Activated B cell treated with CpG ODN at 0.5 μM for 24 hours (primary cell): ENCODE measurements at regions not wholly inside any gene's neighbourhood (a gene's known extent, or its start where the extent isn't known, plus 50 kb on each side); places are given as distances from the start of the nearest gene placed in this dataset.
"Not testable (repeated sequence)": the region's sequence is repeated elsewhere in the genome, so short reads cannot be mapped to it uniquely, and the experiment has no call there.

Source experiments
- ATAC-seq: fragments of 200-7000 bp; cut with Tn5 transposase; one replicate; pipeline ENCODE4 v1.10.0; 2021; ENCODE audit warnings: low read depth, mild to moderate bottlenecking, moderate library complexity
- CTCF ChIA-PET: fragments of 350-600 bp; sonication (Branson Sonifier 250); formaldehyde crosslinking; loops from one replicate; lab custom pipeline; 2021; ENCODE audit warnings: antibody characterized with exemption; lab: Charles Lee
- POLR2A ChIA-PET: fragments of 350-600 bp; sonication (Branson Sonifier 250); formaldehyde crosslinking; loops from one replicate; lab custom pipeline; 2021; ENCODE audit warnings: antibody characterized with exemption; lab: Charles Lee
- DNase-seq: peaks from one replicate; pipeline ENCODE4 v3.0.0; 2022
- H3K27ac Mint-ChIP-seq: one replicate; pipeline ENCODE4 v1.8.0; 2020; ENCODE audit warnings: mixed read lengths
- H3K27me3 Mint-ChIP-seq: one replicate; pipeline ENCODE4 v1.8.0; 2021; ENCODE audit warnings: mixed read lengths
- H3K36me3 Mint-ChIP-seq: one replicate; pipeline ENCODE4 v1.8.0; 2021; ENCODE audit warnings: low read depth, mixed read lengths
- H3K4me1 Mint-ChIP-seq: one replicate; pipeline ENCODE4 v1.8.0; 2021; ENCODE audit warnings: mixed read lengths
- H3K4me3 Mint-ChIP-seq: one replicate; pipeline ENCODE4 v1.8.0; 2020; ENCODE audit warnings: mild to moderate bottlenecking, mixed read lengths
- H3K9me3 Mint-ChIP-seq: one replicate; pipeline ENCODE4 v1.8.0; 2020; ENCODE audit warnings: mixed read lengths
- intact Hi-C: fragments of 100-400 bp; cut with micrococcal nuclease; formaldehyde crosslinking; loops from one replicate; pipeline ENCODE4 v1.15.1; 2024
- TF ChIP-seq, protein P1 (sequence below): fragments of 200-600 bp; IDR thresholded peaks from one replicate; pipeline ENCODE4 v1.8.0; 2022; ENCODE audit warnings: antibody characterized with exemption, mild to moderate bottlenecking

GRCh38 chr2:153404792-153405191 lies 73.8 kb downstream of the RPRM start:
- H3K27me3 Mint-ChIP-seq, result no peaks in the 10 kb centered on the region
- no peaks in the 10 kb centered on the region for H3K9me3 Mint-ChIP-seq
- no peak overlapping the region for H3K4me3 Mint-ChIP-seq
- intact Hi-C loops, result no loop called here
- no peak overlapping the region for H3K27ac Mint-ChIP-seq
- TF ChIP-seq, protein P1, sequence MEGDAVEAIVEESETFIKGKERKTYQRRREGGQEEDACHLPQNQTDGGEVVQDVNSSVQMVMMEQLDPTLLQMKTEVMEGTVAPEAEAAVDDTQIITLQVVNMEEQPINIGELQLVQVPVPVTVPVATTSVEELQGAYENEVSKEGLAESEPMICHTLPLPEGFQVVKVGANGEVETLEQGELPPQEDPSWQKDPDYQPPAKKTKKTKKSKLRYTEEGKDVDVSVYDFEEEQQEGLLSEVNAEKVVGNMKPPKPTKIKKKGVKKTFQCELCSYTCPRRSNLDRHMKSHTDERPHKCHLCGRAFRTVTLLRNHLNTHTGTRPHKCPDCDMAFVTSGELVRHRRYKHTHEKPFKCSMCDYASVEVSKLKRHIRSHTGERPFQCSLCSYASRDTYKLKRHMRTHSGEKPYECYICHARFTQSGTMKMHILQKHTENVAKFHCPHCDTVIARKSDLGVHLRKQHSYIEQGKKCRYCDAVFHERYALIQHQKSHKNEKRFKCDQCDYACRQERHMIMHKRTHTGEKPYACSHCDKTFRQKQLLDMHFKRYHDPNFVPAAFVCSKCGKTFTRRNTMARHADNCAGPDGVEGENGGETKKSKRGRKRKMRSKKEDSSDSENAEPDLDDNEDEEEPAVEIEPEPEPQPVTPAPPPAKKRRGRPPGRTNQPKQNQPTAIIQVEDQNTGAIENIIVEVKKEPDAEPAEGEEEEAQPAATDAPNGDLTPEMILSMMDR, result no peak
- ChIA-PET CTCF (no interaction called here), POLR2A (no interaction called here)
- H3K4me1 Mint-ChIP-seq, result no peaks in the 10 kb centered on the region
- DNase-seq, result no peak
- no peak for ATAC-seq
- H3K36me3 Mint-ChIP-seq, result no peaks in the 10 kb centered on the region

DNA sequence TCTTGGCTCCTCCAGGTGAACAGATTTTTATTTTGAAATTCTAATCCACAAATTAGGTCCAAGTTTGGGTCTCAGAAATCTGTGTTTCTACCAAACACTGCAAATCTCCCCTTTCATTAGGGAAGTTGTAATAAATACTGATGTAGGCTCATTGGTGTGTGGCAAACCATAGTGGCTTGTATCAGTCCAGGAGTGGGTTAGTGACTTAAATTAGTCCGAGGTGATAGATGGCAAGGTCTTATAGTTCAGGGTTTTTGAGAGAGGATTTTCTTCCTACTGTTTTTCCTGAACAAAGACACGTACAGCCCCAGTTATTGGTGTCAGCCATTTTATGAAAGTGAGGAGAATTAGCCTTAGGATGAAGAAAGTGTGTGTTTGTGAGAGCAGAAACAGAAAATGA lies 74.6 kb downstream of the RPRM start:
- no peak for DNase-seq
- intact Hi-C loops, result no loop called here
- POLR2A ChIA-PET, result no interaction called here
- Mint-ChIP-seq H3K4me1 (no peaks in the 10 kb centered on the region), H3K27ac (no peak overlapping the region), H3K27me3 (no peaks in the 10 kb centered on the region), H3K4me3 (no peak overlapping the region), H3K9me3 (no peaks in the 10 kb centered on the region), H3K36me3 (no peaks in the 10 kb centered on the region)
- CTCF ChIA-PET, result no interaction called here
- ATAC-seq, result no peak
- TF ChIP-seq, protein P1, result no peak

- CTCF ChIA-PET, H3K9me3 Mint-ChIP-seq, H3K4me1 Mint-ChIP-seq, ATAC-seq, H3K4me3 Mint-ChIP-seq, H3K27ac Mint-ChIP-seq, H3K27me3 Mint-ChIP-seq, POLR2A ChIA-PET, H3K36me3 Mint-ChIP-seq, DNase-seq, intact Hi-C loops: not testable (repeated sequence)
These were observed 75.2 kb downstream of the RPRM start for GRCh38 chr2:153403352-153403751.

GRCh38 chr2:153394686-153395085 lies 83.9 kb downstream of the RPRM start:
- Mint-ChIP-seq H3K4me1 (no peaks in the 10 kb centered on the region), H3K27me3 (no peaks in the 10 kb centered on the region)
- intact Hi-C loops, result no loop called here

GRCh38 chr2:153394247-153394646 lies 84.3 kb downstream of the RPRM start:
- ATAC-seq (no peak), DNase-seq (no peak)
- H3K36me3 Mint-ChIP-seq, result no peaks in the 10 kb centered on the region
- ChIA-PET POLR2A (no interaction called here), CTCF (no interaction called here)
- no peak overlapping the region for H3K4me3 Mint-ChIP-seq
- no peak overlapping the region for H3K27ac Mint-ChIP-seq
- intact Hi-C loops, result no loop called here
- peaks cover 22% of the 10 kb centered on the region for H3K9me3 Mint-ChIP-seq
- H3K4me1 Mint-ChIP-seq, result no peaks in the 10 kb centered on the region
- H3K27me3 Mint-ChIP-seq, result no peaks in the 10 kb centered on the region
- TF ChIP-seq, protein P1, result no peak

More at GRCh38 chr2:153394686-153395085, 83.9 kb downstream of the RPRM start:
- H3K9me3 Mint-ChIP-seq, result peaks cover 22% of the 10 kb centered on the region
- TF ChIP-seq, protein P1, result no peak
- no peak overlapping the region for H3K27ac Mint-ChIP-seq
- H3K36me3 Mint-ChIP-seq, result no peaks in the 10 kb centered on the region
- no peak for ATAC-seq
- ChIA-PET POLR2A (no interaction called here), CTCF (no interaction called here)
- DNase-seq, result no peak
- no peak overlapping the region for H3K4me3 Mint-ChIP-seq

GRCh38 chr2:153393518-153393917 lies 85.0 kb downstream of the RPRM start:
- Mint-ChIP-seq H3K4me1 (no peaks in the 10 kb centered on the region), H3K27ac (no peak overlapping the region), H3K27me3 (no peaks in the 10 kb centered on the region), H3K36me3 (no peaks in the 10 kb centered on the region), H3K9me3 (peaks cover 22% of the 10 kb centered on the region), H3K4me3 (no peak overlapping the region)
- TF ChIP-seq, protein P1, result no peak
- ATAC-seq (no peak), DNase-seq (no peak)
- CTCF ChIA-PET, result no interaction called here
- intact Hi-C loops, result no loop called here
- POLR2A ChIA-PET, result no interaction called here
